COR-L47 (cell line): ENCODE measurements at regions not wholly inside any gene's neighbourhood (a gene's known extent, or its start where the extent isn't known, plus 50 kb on each side); places are given as distances from the start of the nearest gene placed in this dataset.
"Not testable (repeated sequence)": the region's sequence is repeated elsewhere in the genome, so short reads cannot be mapped to it uniquely, and the experiment has no call there.

Source experiments
- DNase-seq: peaks from one replicate; lab custom pipeline; 2025; lab: John Stamatoyannopoulos, UW

- no peak for DNase-seq
These were observed 403.7 kb downstream of the STK39 start for GRCh38 chr2:167843657-167844056.

- no peak for DNase-seq
These were observed 404.2 kb downstream of the STK39 start for GRCh38 chr2:167843217-167843616.

GRCh38 chr2:167842047-167842446 lies 405.3 kb downstream of the STK39 start:
- DNase-seq, result no peak

- not testable (repeated sequence) for DNase-seq
These were observed 412.1 kb downstream of the STK39 start for GRCh38 chr2:167835290-167835689.

- no peak for DNase-seq
These were observed 412.7 kb downstream of the STK39 start for GRCh38 chr2:167834707-167835106.

GRCh38 chr2:167833294-167833693 lies 414.1 kb downstream of the STK39 start:
- no peak for DNase-seq

- no peak for DNase-seq
These were observed 414.5 kb downstream of the STK39 start for GRCh38 chr2:167832868-167833287.

- no peak for DNase-seq
These were observed 419.9 kb downstream of the STK39 start for GRCh38 chr2:167827352-167828097.

- DNase-seq, result no peak
These were observed 420.5 kb downstream of the STK39 start for GRCh38 chr2:167826906-167827305.

GRCh38 chr2:167825664-167826063 lies 421.7 kb downstream of the STK39 start:
- no peak for DNase-seq

- DNase-seq, result no peak
These were observed 424.5 kb downstream of the STK39 start for GRCh38 chr2:167822690-167823465.

GRCh38 chr2:167820488-167820887 lies 426.9 kb downstream of the STK39 start:
- DNase-seq, result no peak

- no peak for DNase-seq
These were observed 428.9 kb downstream of the STK39 start for GRCh38 chr2:167818521-167818920.

- DNase-seq, result no peak
These were observed 429.5 kb downstream of the STK39 start for GRCh38 chr2:167817908-167818307.

- DNase-seq, result no peak
These were observed 430.0 kb downstream of the STK39 start for GRCh38 chr2:167817422-167817821.

- no peak for DNase-seq
These were observed 430.5 kb downstream of the STK39 start for GRCh38 chr2:167816874-167817290.

- no peak for DNase-seq
These were observed 432.3 kb downstream of the STK39 start for GRCh38 chr2:167814881-167815718.

GRCh38 chr2:167814482-167814880 lies 432.9 kb downstream of the STK39 start:
- not testable (repeated sequence) for DNase-seq

GRCh38 chr2:167809799-167810198 lies 437.6 kb downstream of the STK39 start:
- not testable (repeated sequence) for DNase-seq

GRCh38 chr2:167803449-167803988 lies 443.9 kb downstream of the STK39 start:
- DNase-seq, result no peak

GRCh38 chr2:167794554-167795255 lies 452.7 kb downstream of the STK39 start:
- DNase-seq, result no peak
